Activated CD4-positive, alpha-beta T cell treated with anti-CD3 and anti-CD28 coated beads, Interleukin-2, amount 10 ng/mL, durations not matched to agents 7 days and 5 days (primary cell): ENCODE measurements at regions not wholly inside any gene's neighbourhood (a gene's known extent, or its start where the extent isn't known, plus 50 kb on each side); places are given as distances from the start of the nearest gene placed in this dataset.

Source experiments
- CTCF ChIA-PET: fragments of 350-600 bp; sonication (Branson Sonifier 250); formaldehyde crosslinking; loops from one replicate; lab custom pipeline; 2021; ENCODE audit warnings: antibody characterized with exemption; lab: Charles Lee
- POLR2A ChIA-PET: fragments of 350-600 bp; sonication (Branson Sonifier 250); formaldehyde crosslinking; loops from one replicate; lab custom pipeline; 2021; ENCODE audit warnings: antibody characterized with exemption; lab: Charles Lee
- DNase-seq: peaks from one replicate; pipeline ENCODE4 v3.0.0-alpha.2; 2020
- H3K27ac Mint-ChIP-seq: one replicate; pipeline ENCODE4 v1.8.0; 2021; ENCODE audit warnings: mild to moderate bottlenecking, moderate library complexity, mixed read lengths
- H3K27me3 Mint-ChIP-seq: one replicate; pipeline ENCODE4 v1.8.0; 2021; ENCODE audit warnings: mixed read lengths
- H3K36me3 Mint-ChIP-seq: one replicate; pipeline ENCODE4 v1.8.0; 2021; ENCODE audit warnings: low read depth, mixed read lengths
- H3K4me1 Mint-ChIP-seq: one replicate; pipeline ENCODE4 v1.8.0; 2021; ENCODE audit warnings: mixed read lengths
- H3K4me3 Mint-ChIP-seq: one replicate; pipeline ENCODE4 v1.8.0; 2021; ENCODE audit warnings: mild to moderate bottlenecking, moderate library complexity, mixed read lengths
- H3K9me3 Mint-ChIP-seq: one replicate; pipeline ENCODE4 v1.8.0; 2021; ENCODE audit warnings: mixed read lengths

DNA sequence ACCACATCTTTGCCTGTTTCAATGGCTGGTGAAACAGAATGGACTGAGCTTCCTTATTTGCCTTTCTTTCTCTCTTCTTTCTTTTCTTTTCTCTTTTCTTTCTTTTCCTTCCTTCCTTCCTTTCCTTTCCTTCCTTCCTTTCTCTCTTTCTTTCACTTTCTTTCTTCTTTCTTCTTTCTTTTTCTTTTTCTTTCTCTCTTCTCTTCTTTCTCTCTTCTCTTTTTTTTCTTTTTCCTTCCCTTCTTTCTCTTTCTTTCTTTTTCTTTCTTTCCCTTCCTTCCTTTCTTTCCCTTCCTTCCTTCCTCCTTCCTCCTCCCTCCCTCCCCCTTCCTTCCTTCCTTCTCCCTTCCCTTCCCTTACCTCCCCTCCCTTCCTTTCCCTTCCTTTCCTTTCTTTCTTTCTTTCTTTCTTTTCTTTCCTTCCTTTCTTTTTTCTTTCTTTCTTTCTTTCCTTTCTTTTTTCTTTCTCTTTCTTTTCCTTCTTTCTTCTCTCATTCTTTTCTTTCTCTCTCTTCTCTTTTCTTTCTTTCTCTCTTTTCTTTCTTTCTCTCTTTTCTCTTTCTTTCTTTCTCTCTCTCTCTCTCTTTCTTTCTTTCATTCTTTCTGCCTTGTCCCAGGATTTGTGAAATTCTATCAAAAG is 50.1 kb upstream of the MCTP1 start:
- no peak overlapping the region for H3K27ac Mint-ChIP-seq
- no peaks in the 10 kb centered on the region for H3K4me1 Mint-ChIP-seq
- no peaks in the 10 kb centered on the region for H3K9me3 Mint-ChIP-seq
- H3K4me3 Mint-ChIP-seq = no peak overlapping the region
- DNase-seq = no peak
- H3K36me3 Mint-ChIP-seq = no peaks in the 10 kb centered on the region
- ChIA-PET POLR2A (no interaction called here), CTCF (interaction anchor here (0.8 kb wide), 1 partner anchor 242 kb away, joined by 3 read pairs; no protein-coding TSS in a partner anchor)
- H3K27me3 Mint-ChIP-seq = peaks cover 3% of the 10 kb centered on the region
